NT2/D1 (cell line): ENCODE measurements at regions not wholly inside any gene's neighbourhood (a gene's known extent, or its start where the extent isn't known, plus 50 kb on each side); places are given as distances from the start of the nearest gene placed in this dataset.

Source experiments
- SUZ12 ChIP-seq: IDR thresholded peaks from 2 replicates; pipeline ENCODE4 v1.6.1; 2011; ENCODE audit not compliant: insufficient read length, insufficient read depth; ENCODE audit errors: extremely low read depth
- YY1 ChIP-seq: IDR thresholded peaks from 2 replicates; pipeline ENCODE4 v1.6.1; 2011; ENCODE audit not compliant: insufficient read length, insufficient read depth
- ZNF274 ChIP-seq: IDR thresholded peaks from 2 replicates; pipeline ENCODE4 v1.6.1; 2011; ENCODE audit warnings: mild to moderate bottlenecking, low read depth, low read length

GRCh38 chr18:57251747-57252146 lies 100.6 kb upstream of the ST8SIA3 start:
- TF ChIP-seq YY1, result no peak
- TF ChIP-seq SUZ12, result no peak
- no peak for TF ChIP-seq ZNF274
